Heart left ventricle (tissue), 13 donors: ENCODE measurements at regions not wholly inside any gene's neighbourhood (a gene's known extent, or its start where the extent isn't known, plus 50 kb on each side); places are given as distances from the start of the nearest gene placed in this dataset.

ENCODE experiments used
- POLR2A ChIP-seq, 2 donors: fragments of 450-650 bp; IDR thresholded peaks; one replicate each; pipeline ENCODE4 v1.6.1; 2017; ENCODE audit warnings: antibody characterized with exemption in 2 of 2, mild to moderate bottlenecking in 2 of 2, moderate library complexity in 2 of 2
- TF ChIP-seq, protein P1 (sequence below), 12 donors: fragments of 200-600 bp; sonication (generic) in 4 of 12; IDR thresholded peaks; one replicate each; pipeline versions ENCODE4 v1.5.0 to v1.8.0; 2018 to 2022; ENCODE audit warnings: antibody characterized with exemption in 12 of 12, mild to moderate bottlenecking in 5 of 12
- donor health status: ischemic (EF 13 %, LVEDD 7.1; RV severe dilation, severe dysfunction).
- donor health status: DM: no; HTN: yes; CAD: no.
- donor health status: DM: no; HTN: no; CAD: no.
- donor health status: ischemic (EF 25% LVEDD 6.9; RV normal size, moderate dysfunction).
- donor health status: ischemic (EF 25% LVEDD 5.7; RV mildly dilated, moderate dysfunction).
- donor health status: ischemic (EF 35%, LVEDD 5.7; RV mildly dilated, moderate dysfunction).
- donor health status: nonischemic (EF 11% LVEDD 7.7; RV severe dilation, severe dysfunction).
- donor health status: DM: yes; HTN: yes; CAD: no.
- donor health status: PGD.
- donor health status: ischemic (EF 29% LVEDD 5.4; RV normal size, mild dysfunction).
- donor health status: nonischemic (EF 23%, LVEDD 6.1; RV moderate dilation, normal function).

DNA sequence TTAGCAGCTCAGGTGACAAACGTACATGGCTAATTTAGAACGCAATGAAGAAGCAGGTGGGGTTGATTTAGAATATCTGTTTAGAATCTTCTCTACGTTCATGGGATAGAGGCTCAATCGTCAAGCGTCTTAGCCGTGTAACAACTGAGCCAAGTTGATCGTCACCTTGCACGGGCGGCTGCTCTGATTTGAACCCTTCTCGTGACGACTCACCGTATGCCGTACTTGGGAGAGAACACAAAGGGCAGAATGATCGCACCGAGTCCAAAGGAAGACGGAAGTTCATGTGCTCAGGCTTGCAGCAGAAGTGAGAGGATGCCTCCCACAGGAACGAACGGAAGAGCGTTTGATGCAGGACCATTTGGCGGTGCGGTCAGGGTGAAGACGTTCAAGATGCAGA, 108.3 kb upstream of the TCERG1L start:
- no peak for TF ChIP-seq POLR2A (IDR thresholded peaks at IDR 0.05)
- TF ChIP-seq, protein P1, sequence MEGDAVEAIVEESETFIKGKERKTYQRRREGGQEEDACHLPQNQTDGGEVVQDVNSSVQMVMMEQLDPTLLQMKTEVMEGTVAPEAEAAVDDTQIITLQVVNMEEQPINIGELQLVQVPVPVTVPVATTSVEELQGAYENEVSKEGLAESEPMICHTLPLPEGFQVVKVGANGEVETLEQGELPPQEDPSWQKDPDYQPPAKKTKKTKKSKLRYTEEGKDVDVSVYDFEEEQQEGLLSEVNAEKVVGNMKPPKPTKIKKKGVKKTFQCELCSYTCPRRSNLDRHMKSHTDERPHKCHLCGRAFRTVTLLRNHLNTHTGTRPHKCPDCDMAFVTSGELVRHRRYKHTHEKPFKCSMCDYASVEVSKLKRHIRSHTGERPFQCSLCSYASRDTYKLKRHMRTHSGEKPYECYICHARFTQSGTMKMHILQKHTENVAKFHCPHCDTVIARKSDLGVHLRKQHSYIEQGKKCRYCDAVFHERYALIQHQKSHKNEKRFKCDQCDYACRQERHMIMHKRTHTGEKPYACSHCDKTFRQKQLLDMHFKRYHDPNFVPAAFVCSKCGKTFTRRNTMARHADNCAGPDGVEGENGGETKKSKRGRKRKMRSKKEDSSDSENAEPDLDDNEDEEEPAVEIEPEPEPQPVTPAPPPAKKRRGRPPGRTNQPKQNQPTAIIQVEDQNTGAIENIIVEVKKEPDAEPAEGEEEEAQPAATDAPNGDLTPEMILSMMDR (IDR thresholded peaks at IDR 0.05) = no peak
